ENCODE measurements at regions not wholly inside any gene's neighbourhood (a gene's known extent, or its start where the extent isn't known, plus 50 kb on each side); places are given as distances from the start of the nearest gene placed in this dataset.

DNA sequence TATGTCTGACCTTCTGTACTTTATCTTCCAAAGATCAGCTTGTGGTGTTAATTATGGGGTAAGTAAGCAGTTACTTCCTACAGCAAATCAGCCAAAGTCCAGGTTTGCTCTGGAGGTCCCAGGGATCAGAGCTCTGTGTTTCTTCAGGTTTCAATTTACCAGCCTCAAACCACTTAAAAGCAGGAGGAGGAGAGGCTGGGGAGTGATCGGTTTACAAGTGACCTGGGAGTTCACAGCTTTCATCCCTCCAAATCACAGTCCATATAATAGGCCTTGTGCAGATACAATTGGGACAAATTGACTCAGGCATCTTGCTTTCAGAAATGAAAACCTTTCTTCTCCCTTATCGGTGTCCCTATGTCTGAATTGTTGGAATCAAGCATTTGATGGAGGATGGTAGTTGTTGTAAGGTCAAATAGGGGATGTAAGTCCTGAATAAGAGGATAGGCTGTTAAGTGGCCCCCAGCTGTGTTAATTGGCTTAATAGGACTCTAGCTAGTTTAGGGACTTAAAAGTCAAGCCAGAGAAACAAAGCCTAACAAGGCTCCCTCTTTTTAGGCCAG lies 188.0 kb upstream of the NT5C1B start:
- no peak overlapping the region for H3K4me3 ChIP-seq (ENCODE audit: low read depth, low read length)
- TF ChIP-seq CTCF (IDR thresholded peaks at IDR 0.05; ENCODE audit: low read depth, low read length), result no peak

- no peak for TF ChIP-seq CTCF (IDR thresholded peaks at IDR 0.05; ENCODE audit: low read depth, low read length)
- no peak overlapping the region for H3K4me3 ChIP-seq (ENCODE audit: low read depth, low read length)
Observed at GRCh38 chr2:18771212-18771611, 181.8 kb upstream of the NT5C1B start.

- no peak overlapping the region for H3K4me3 ChIP-seq (ENCODE audit: low read depth, low read length)
- TF ChIP-seq CTCF (IDR thresholded peaks at IDR 0.05; ENCODE audit: low read depth, low read length), result no peak
Observed at GRCh38 chr2:18763338-18763737, 174.0 kb upstream of the NT5C1B start.

- H3K4me3 ChIP-seq (ENCODE audit: low read depth, low read length), result no peak overlapping the region
- TF ChIP-seq CTCF (IDR thresholded peaks at IDR 0.05; ENCODE audit: low read depth, low read length), result no peak
Observed at GRCh38 chr2:18762667-18763066, 173.3 kb upstream of the NT5C1B start.

- no peak for TF ChIP-seq CTCF (IDR thresholded peaks at IDR 0.05; ENCODE audit: low read depth, low read length)
- no peak overlapping the region for H3K4me3 ChIP-seq (ENCODE audit: low read depth, low read length)
Observed at GRCh38 chr2:18754286-18754685, 164.9 kb upstream of the NT5C1B start.

DNA sequence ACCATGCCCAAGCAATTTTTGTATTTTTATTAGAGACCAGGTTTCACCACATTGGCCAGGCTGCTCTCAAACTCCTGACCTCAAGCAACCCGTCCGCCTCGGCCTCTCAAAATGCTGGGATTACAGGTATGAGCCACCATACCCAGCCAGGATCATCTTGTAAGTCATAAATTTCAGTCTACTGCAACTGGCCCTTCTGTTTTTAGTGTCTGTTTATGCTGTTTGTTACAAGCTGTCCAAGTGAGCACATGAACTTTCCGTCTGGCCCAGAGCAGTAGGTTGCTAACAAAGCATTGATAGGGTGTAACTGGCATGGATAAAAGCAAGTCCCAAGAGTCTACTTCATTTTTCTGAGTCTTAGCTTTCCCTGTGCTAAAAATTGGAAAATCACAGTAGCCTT lies 164.4 kb upstream of the NT5C1B start:
- TF ChIP-seq CTCF (IDR thresholded peaks at IDR 0.05; ENCODE audit: low read depth, low read length), result no peak
- no peak overlapping the region for H3K4me3 ChIP-seq (ENCODE audit: low read depth, low read length)

- TF ChIP-seq CTCF (IDR thresholded peaks at IDR 0.05; ENCODE audit: low read depth, low read length), result no peak
- H3K4me3 ChIP-seq (ENCODE audit: low read depth, low read length), result no peak overlapping the region
Observed at GRCh38 chr2:18752667-18753422, 163.5 kb upstream of the NT5C1B start.
